ENCODE measurements at regions not wholly inside any gene's neighbourhood (a gene's known extent, or its start where the extent isn't known, plus 50 kb on each side); places are given as distances from the start of the nearest gene placed in this dataset.

- TF ChIP-seq CTCF (IDR thresholded peaks at IDR 0.05) (no peak), POLR2A (IDR thresholded peaks at IDR 0.05) (no peak)
Observed at GRCh38 chr4:178339769-178340168, 897.5 kb upstream of the AGA start.
